IMR-90 (cell line): ENCODE measurements at regions not wholly inside any gene's neighbourhood (a gene's known extent, or its start where the extent isn't known, plus 50 kb on each side); places are given as distances from the start of the nearest gene placed in this dataset.

Source experiments
- ATAC-seq: fragments of 200-7000 bp; cut with Tn5 transposase; 2 replicates; pipeline ENCODE4 v1.9.1; 2020; ENCODE audit warnings: low read depth, mild to moderate bottlenecking, moderate library complexity
- BruUV-seq: library from RNA; stranded (reverse); fragments of 400-500 nt; replicated peaks from 2 replicates; lab custom pipeline; 2021; lab: Mats Ljungman, UMichigan
- CTCF ChIA-PET: fragments of 300-600 bp; formaldehyde crosslinking; extraction: SDS; loops from one replicate; lab custom pipeline; 2021; ENCODE audit warnings: antibody characterized with exemption; lab: Yijun Ruan, JAX
- POLR2A ChIA-PET: fragments of 300-600 bp; sonication (Branson Sonifier 250); formaldehyde crosslinking; loops from one replicate; lab custom pipeline; 2022; ENCODE audit warnings: antibody characterized with exemption; ENCODE audit not compliant: unreplicated experiment; lab: Charles Lee
- DNase-seq: peaks from one replicate; pipeline ENCODE4 v3.0.0; 2013
- H2AFZ ChIP-seq: replicated peaks from 2 replicates; pipeline ENCODE3; 2013; ENCODE audit warnings: low read length, mild to moderate bottlenecking; ENCODE audit not compliant: poor library complexity
- H2AK5ac ChIP-seq: 2 replicates; pipeline ENCODE4 v1.6.1; 2013; ENCODE audit warnings: low read depth, low read length, inconsistent platforms
- H2AK9ac ChIP-seq: replicated peaks from 2 replicates; pipeline ENCODE3; 2013; ENCODE audit warnings: mild to moderate bottlenecking, low read depth, low read length, moderate library complexity; ENCODE audit not compliant: poor library complexity
- H2BK120ac ChIP-seq: 2 replicates; pipeline ENCODE4 v1.6.1; 2013; ENCODE audit warnings: low read depth, low read length, inconsistent platforms
- H2BK15ac ChIP-seq: 3 replicates; pipeline ENCODE4 v1.6.1; 2013; ENCODE audit warnings: low read depth, low read length, inconsistent platforms
- H2BK20ac ChIP-seq: 2 replicates; pipeline ENCODE4 v1.6.1; 2013; ENCODE audit warnings: low read depth, mild to moderate bottlenecking, inconsistent platforms, low read length, moderate library complexity
- H2BK5ac ChIP-seq: 2 replicates; pipeline ENCODE4 v1.6.1; 2013; ENCODE audit warnings: mild to moderate bottlenecking, low read depth, low read length, inconsistent platforms; ENCODE audit not compliant: poor library complexity, severe bottlenecking
- H3K14ac ChIP-seq: replicated peaks from 2 replicates; pipeline ENCODE4 v1.6.1; 2013; ENCODE audit warnings: low read depth, low read length, inconsistent platforms
- H3K18ac ChIP-seq: 2 replicates; pipeline ENCODE4 v1.6.1; 2013; ENCODE audit warnings: low read depth, low read length, control low read depth
- H3K23ac ChIP-seq: 2 replicates; pipeline ENCODE4 v1.6.1; 2013; ENCODE audit warnings: low read depth, low read length, inconsistent platforms
- H3K27ac ChIP-seq: 2 replicates; pipeline ENCODE4 v1.5.1; 2013; ENCODE audit warnings: mild to moderate bottlenecking, control low read depth, low read length; ENCODE audit not compliant: insufficient read depth
- H3K27me3 ChIP-seq: 2 replicates; pipeline ENCODE4 v1.6.1; 2013; ENCODE audit warnings: low read length; ENCODE audit not compliant: control insufficient read depth, insufficient read depth
- H3K36me3 ChIP-seq: 2 replicates; pipeline ENCODE4 v1.6.1; 2013; ENCODE audit warnings: low read length, mixed read lengths; ENCODE audit not compliant: control insufficient read depth, insufficient read depth
- H3K4ac ChIP-seq: 2 replicates; pipeline ENCODE4 v1.6.1; 2013; ENCODE audit warnings: low read depth, low read length, inconsistent platforms
- H3K4me1 ChIP-seq: 2 replicates; pipeline ENCODE4 v1.6.1; 2013; ENCODE audit warnings: low read length, mixed read lengths; ENCODE audit not compliant: control insufficient read depth, insufficient read depth
- H3K4me2 ChIP-seq: 2 replicates; pipeline ENCODE4 v1.6.1; 2013; ENCODE audit warnings: low read depth, mild to moderate bottlenecking, control low read depth, low read length, moderate library complexity
- H3K4me3 ChIP-seq: 2 replicates; pipeline ENCODE4 v1.5.1; 2013; ENCODE audit warnings: low read depth, mild to moderate bottlenecking, control low read depth, low read length, moderate library complexity; ENCODE audit not compliant: insufficient read depth
- H3K56ac ChIP-seq: 2 replicates; pipeline ENCODE4 v1.6.1; 2013; ENCODE audit warnings: low read length, inconsistent platforms; ENCODE audit not compliant: insufficient read depth; ENCODE audit errors: extremely low read depth
- H3K79me1 ChIP-seq, 2 experiments: 2 replicates each; pipeline ENCODE4 v1.6.1; 2013; ENCODE audit warnings: low read length in 2 of 2, inconsistent platforms in 1 of 2, low read depth in 1 of 2
- H3K9ac ChIP-seq: 2 replicates; pipeline ENCODE4 v1.6.1; 2013; ENCODE audit warnings: low read depth, low read length, control low read depth
- H3K9me1 ChIP-seq: 2 replicates; pipeline ENCODE4 v1.6.1; 2013; ENCODE audit warnings: low read length, inconsistent platforms; ENCODE audit not compliant: insufficient read depth
- H3K9me3 ChIP-seq: 2 replicates; pipeline ENCODE4 v1.6.1; 2013; ENCODE audit warnings: low read length; ENCODE audit not compliant: control insufficient read depth, insufficient read depth
- H4K20me1 ChIP-seq: 2 replicates; pipeline ENCODE4 v1.6.1; 2013; ENCODE audit warnings: low read length, inconsistent platforms; ENCODE audit not compliant: insufficient read depth
- H4K5ac ChIP-seq: 2 replicates; pipeline ENCODE4 v1.6.1; 2013; ENCODE audit warnings: mild to moderate bottlenecking, low read depth, low read length, control low read depth
- H4K8ac ChIP-seq, 2 experiments: 2 replicates each; pipeline ENCODE4 v1.6.1; 2013; ENCODE audit warnings: low read depth in 2 of 2, low read length in 2 of 2, control low read depth in 1 of 2, inconsistent platforms in 1 of 2
- H4K91ac ChIP-seq: 2 replicates; pipeline ENCODE4 v1.6.1; 2013; ENCODE audit warnings: low read depth, low read length, inconsistent platforms; ENCODE audit not compliant: insufficient read depth
- BHLHE40 ChIP-seq: fragments of 150-350 bp; IDR thresholded peaks from 2 replicates; pipeline ENCODE4 v1.6.1; 2016; ENCODE audit warnings: mild to moderate bottlenecking, low read depth, low read length
- CEBPB ChIP-seq: IDR thresholded peaks from 2 replicates; pipeline ENCODE4 v1.6.1; 2012; ENCODE audit warnings: low read depth, low read length, improper control_type of control experiment
- MAFK ChIP-seq: IDR thresholded peaks from 2 replicates; pipeline ENCODE4 v1.6.1; 2012; ENCODE audit warnings: low read depth, low read length, improper control_type of control experiment
- MXI1 ChIP-seq: IDR thresholded peaks from 2 replicates; pipeline ENCODE4 v1.6.1; 2012; ENCODE audit warnings: low read depth, mild to moderate bottlenecking, low read length, moderate library complexity, borderline replicate concordance
- POLR2A ChIP-seq: IDR thresholded peaks from 2 replicates; pipeline ENCODE4 v1.6.1; 2012; ENCODE audit warnings: mild to moderate bottlenecking, low read depth, low read length
- RAD21 ChIP-seq: IDR thresholded peaks from 2 replicates; pipeline ENCODE4 v1.6.1; 2012; ENCODE audit warnings: low read length, improper control_type of control experiment
- RCOR1 ChIP-seq: IDR thresholded peaks from 2 replicates; pipeline ENCODE4 v1.6.1; 2012; ENCODE audit warnings: mild to moderate bottlenecking, low read length, improper control_type of control experiment; ENCODE audit not compliant: insufficient replicate concordance
- RFX5 ChIP-seq: IDR thresholded peaks from 2 replicates; pipeline ENCODE4 v1.8.0; 2012; ENCODE audit warnings: low read depth, mild to moderate bottlenecking, low read length, moderate library complexity
- SMC3 ChIP-seq: fragments of 150-350 bp; IDR thresholded peaks from 2 replicates; pipeline ENCODE4 v1.6.1; 2016; ENCODE audit warnings: low read depth, mild to moderate bottlenecking, antibody characterized with exemption, low read length, moderate library complexity
- WGBS, 2 experiments: methylation state at CpG; one replicate each; pipeline versions ENCODE4 v1.1.5 to v1.1.7; 2013; ENCODE audit warnings: missing lambda C conversion rate in 2 of 2; ENCODE audit not compliant: insufficient read length in 1 of 2; ENCODE audit errors: extremely low coverage in 2 of 2; 5-methylcytosine and 5-hydroxymethylcytosine counted together
- dilution Hi-C: fragments of 300-500 bp; cut with HindIII; formaldehyde crosslinking; loops from one replicate; pipeline ENCODE4 v1.14.3; 2018; ENCODE audit warnings: low sequenced_read_pairs; ENCODE audit not compliant: unreplicated experiment
- in situ Hi-C: fragments of 300-500 bp; cut with MboI; formaldehyde crosslinking; loops from 3 replicates; pipeline ENCODE4 v1.14.3; 2019; ENCODE audit warnings: low sequenced_read_pairs, inconsistent platforms, mixed read lengths
- intact Hi-C: fragments of 100-400 bp; cut with micrococcal nuclease; formaldehyde crosslinking; loops from 2 replicates; pipeline ENCODE4 v1.10.0; 2022
- TF ChIP-seq, protein P1 (sequence below): fragments of 150-350 bp; IDR thresholded peaks from 2 replicates; pipeline ENCODE4 v1.6.1; 2016; ENCODE audit warnings: low read depth, mild to moderate bottlenecking, low read length, moderate library complexity, borderline replicate concordance
- TF ChIP-seq, protein P2 (sequence below): conservative IDR thresholded peaks from 2 replicates; pipeline ENCODE4 v1.5.1; 2012; ENCODE audit warnings: mild to moderate bottlenecking, low read depth, low read length, improper control_type of control experiment

DNA sequence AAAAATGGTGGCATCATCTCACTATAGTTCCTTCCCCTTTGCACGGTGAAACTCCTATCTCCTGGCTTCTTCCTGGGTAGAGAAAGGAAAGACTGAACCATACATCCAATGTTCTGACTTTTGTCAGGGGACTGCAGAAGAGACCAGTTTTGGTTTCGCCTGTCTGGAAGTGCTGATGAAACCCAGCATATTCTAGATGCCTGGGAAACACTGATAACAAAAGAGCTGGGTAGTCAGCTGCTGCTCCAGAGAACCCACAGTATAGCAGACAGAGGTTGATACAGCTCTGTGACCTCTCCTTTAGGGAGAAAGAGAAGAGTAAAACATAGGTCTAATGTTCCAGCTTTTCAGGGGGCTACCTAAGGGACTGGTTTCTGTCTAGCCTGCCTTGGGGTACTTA is 695.3 kb downstream of the DIAPH3 start:
- no peak overlapping the region for H2BK15ac ChIP-seq
- ChIA-PET CTCF (interaction anchor here (0.6 kb wide), 1 partner anchor 159 kb away, joined by 3 read pairs; no protein-coding TSS in a partner anchor), POLR2A (no interaction called here)
- no peak overlapping the region for H3K9ac ChIP-seq
- H3K9me1 ChIP-seq, result no peaks in the 10 kb centered on the region
- H4K5ac ChIP-seq, result no peak overlapping the region
- H3K27me3 ChIP-seq, result no peaks in the 10 kb centered on the region
- no peaks in the 10 kb centered on the region for H3K4me1 ChIP-seq
- H3K56ac ChIP-seq, result no peak overlapping the region
- no peak overlapping the region for H2AFZ ChIP-seq
- H4K91ac ChIP-seq, result no peak overlapping the region
- dilution Hi-C loops, result no loop called here
- no TSS peak for BruUV-seq
- no peaks in the 10 kb centered on the region for H3K79me1 ChIP-seq
- no peak overlapping the region for H3K18ac ChIP-seq
- H3K4me3 ChIP-seq, result no peak overlapping the region
- ATAC-seq (no peak), DNase-seq (no peak)
- no peak overlapping the region for H2AK9ac ChIP-seq
- no peak overlapping the region for H4K8ac ChIP-seq
- in situ Hi-C loops, result no loop called here
- no peak for TF ChIP-seq MAFK
- no peak for TF ChIP-seq BHLHE40
- TF ChIP-seq, protein P1, sequence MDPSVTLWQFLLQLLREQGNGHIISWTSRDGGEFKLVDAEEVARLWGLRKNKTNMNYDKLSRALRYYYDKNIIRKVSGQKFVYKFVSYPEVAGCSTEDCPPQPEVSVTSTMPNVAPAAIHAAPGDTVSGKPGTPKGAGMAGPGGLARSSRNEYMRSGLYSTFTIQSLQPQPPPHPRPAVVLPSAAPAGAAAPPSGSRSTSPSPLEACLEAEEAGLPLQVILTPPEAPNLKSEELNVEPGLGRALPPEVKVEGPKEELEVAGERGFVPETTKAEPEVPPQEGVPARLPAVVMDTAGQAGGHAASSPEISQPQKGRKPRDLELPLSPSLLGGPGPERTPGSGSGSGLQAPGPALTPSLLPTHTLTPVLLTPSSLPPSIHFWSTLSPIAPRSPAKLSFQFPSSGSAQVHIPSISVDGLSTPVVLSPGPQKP, result no peak
- TF ChIP-seq CEBPB, result no peak
- TF ChIP-seq, protein P2, sequence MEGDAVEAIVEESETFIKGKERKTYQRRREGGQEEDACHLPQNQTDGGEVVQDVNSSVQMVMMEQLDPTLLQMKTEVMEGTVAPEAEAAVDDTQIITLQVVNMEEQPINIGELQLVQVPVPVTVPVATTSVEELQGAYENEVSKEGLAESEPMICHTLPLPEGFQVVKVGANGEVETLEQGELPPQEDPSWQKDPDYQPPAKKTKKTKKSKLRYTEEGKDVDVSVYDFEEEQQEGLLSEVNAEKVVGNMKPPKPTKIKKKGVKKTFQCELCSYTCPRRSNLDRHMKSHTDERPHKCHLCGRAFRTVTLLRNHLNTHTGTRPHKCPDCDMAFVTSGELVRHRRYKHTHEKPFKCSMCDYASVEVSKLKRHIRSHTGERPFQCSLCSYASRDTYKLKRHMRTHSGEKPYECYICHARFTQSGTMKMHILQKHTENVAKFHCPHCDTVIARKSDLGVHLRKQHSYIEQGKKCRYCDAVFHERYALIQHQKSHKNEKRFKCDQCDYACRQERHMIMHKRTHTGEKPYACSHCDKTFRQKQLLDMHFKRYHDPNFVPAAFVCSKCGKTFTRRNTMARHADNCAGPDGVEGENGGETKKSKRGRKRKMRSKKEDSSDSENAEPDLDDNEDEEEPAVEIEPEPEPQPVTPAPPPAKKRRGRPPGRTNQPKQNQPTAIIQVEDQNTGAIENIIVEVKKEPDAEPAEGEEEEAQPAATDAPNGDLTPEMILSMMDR, result no peak
- no peak for TF ChIP-seq RFX5
- TF ChIP-seq RCOR1, result no peak
- TF ChIP-seq MXI1, result no peak
- TF ChIP-seq SMC3, result no peak
- TF ChIP-seq POLR2A, result no peak
- TF ChIP-seq RAD21, result no peak
- no peaks in the 10 kb centered on the region for H4K20me1 ChIP-seq
- no peaks in the 10 kb centered on the region for H3K36me3 ChIP-seq
- no peak overlapping the region for H3K27ac ChIP-seq
- H3K9me3 ChIP-seq, result no peaks in the 10 kb centered on the region
- H3K4ac ChIP-seq, result no peak overlapping the region
- H2BK20ac ChIP-seq, result no peak overlapping the region
- H3K4me2 ChIP-seq, result no peak overlapping the region
- H2BK5ac ChIP-seq, result no peak overlapping the region
- no CpG with 5 or more reads among the region's 2 CpGs for WGBS, 2 experiments
- H3K14ac ChIP-seq, result no peak overlapping the region
- H2AK5ac ChIP-seq, result no peak overlapping the region
- no peak overlapping the region for H2BK120ac ChIP-seq
- intact Hi-C loops, result no loop called here
- H3K23ac ChIP-seq, result no peak overlapping the region
